ENCODE measurements at regions not wholly inside any gene's neighbourhood (a gene's known extent, or its start where the extent isn't known, plus 50 kb on each side); places are given as distances from the start of the nearest gene placed in this dataset.

DNA sequence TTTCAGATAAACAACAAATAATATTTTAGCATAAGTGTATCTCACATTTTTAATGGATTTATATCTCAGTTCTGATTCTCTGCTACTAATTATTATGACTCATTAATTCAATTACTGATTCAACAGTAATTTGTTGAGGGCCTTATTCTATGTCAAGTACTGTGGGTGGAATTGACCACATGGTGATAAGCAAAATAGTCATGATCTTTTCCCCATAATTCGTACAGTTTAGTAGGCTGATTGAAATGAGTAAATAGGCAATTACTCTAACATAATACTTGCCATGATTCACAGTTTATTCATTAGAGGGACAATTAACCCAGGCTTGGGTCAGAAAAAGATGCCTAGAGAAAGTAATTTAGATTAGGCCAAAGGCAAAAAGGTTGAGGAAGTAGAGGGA, 60.9 kb upstream of the SLC4A7 start:
- WGBS: 86% methylated on average over 1 of the region's 1 CpG
- no peak overlapping the region for H3K4me3 ChIP-seq (ENCODE audit: low read depth in 1 of 3, low read length in 3 of 3)
- H3K4me1 ChIP-seq (ENCODE audit: control insufficient read depth in 4 of 4, insufficient read depth in 4 of 4, low read length in 3 of 4): peaks cover 0 to 1% (median 0%) of the 10 kb centered on the region in 4 donors
- no peak for DNase-seq (ENCODE audit: low spot score)
- no peaks in the 10 kb centered on the region for H3K9me3 ChIP-seq (ENCODE audit: control insufficient read depth in 4 of 4, low read length in 3 of 4)
- H3K9ac ChIP-seq (ENCODE audit: low read depth in 1 of 2, low read length in 2 of 2): no peak overlapping the region
- no peak overlapping the region for H3K27ac ChIP-seq (ENCODE audit: low read depth in 1 of 2, low read length in 2 of 2)
- TF ChIP-seq HNF4A (conservative IDR thresholded peaks at IDR 0.05): no peak
- TF ChIP-seq RAD21 (IDR thresholded peaks at IDR 0.05): no peak
- TF ChIP-seq TAF1 (conservative IDR thresholded peaks at IDR 0.05): no peak
- TF ChIP-seq RXRA (IDR thresholded peaks at IDR 0.05): no peak
- no peak for TF ChIP-seq FOXA2 (IDR thresholded peaks at IDR 0.05)
- no peak for TF ChIP-seq GABPA (IDR thresholded peaks at IDR 0.05 in 1 of 2, conservative IDR thresholded peaks at IDR 0.05 in 1 of 2)
- TF ChIP-seq SP1 (IDR thresholded peaks at IDR 0.05): no peak
- TF ChIP-seq, protein P1, sequence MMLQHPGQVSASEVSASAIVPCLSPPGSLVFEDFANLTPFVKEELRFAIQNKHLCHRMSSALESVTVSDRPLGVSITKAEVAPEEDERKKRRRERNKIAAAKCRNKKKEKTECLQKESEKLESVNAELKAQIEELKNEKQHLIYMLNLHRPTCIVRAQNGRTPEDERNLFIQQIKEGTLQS (IDR thresholded peaks at IDR 0.05): no peak
- TF ChIP-seq, protein P2, sequence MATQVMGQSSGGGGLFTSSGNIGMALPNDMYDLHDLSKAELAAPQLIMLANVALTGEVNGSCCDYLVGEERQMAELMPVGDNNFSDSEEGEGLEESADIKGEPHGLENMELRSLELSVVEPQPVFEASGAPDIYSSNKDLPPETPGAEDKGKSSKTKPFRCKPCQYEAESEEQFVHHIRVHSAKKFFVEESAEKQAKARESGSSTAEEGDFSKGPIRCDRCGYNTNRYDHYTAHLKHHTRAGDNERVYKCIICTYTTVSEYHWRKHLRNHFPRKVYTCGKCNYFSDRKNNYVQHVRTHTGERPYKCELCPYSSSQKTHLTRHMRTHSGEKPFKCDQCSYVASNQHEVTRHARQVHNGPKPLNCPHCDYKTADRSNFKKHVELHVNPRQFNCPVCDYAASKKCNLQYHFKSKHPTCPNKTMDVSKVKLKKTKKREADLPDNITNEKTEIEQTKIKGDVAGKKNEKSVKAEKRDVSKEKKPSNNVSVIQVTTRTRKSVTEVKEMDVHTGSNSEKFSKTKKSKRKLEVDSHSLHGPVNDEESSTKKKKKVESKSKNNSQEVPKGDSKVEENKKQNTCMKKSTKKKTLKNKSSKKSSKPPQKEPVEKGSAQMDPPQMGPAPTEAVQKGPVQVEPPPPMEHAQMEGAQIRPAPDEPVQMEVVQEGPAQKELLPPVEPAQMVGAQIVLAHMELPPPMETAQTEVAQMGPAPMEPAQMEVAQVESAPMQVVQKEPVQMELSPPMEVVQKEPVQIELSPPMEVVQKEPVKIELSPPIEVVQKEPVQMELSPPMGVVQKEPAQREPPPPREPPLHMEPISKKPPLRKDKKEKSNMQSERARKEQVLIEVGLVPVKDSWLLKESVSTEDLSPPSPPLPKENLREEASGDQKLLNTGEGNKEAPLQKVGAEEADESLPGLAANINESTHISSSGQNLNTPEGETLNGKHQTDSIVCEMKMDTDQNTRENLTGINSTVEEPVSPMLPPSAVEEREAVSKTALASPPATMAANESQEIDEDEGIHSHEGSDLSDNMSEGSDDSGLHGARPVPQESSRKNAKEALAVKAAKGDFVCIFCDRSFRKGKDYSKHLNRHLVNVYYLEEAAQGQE (IDR thresholded peaks at IDR 0.05): no peak
- TF ChIP-seq JUND (IDR thresholded peaks at IDR 0.05): no peak
- TF ChIP-seq EGR1 (IDR thresholded peaks at IDR 0.05; ENCODE audit: low read depth in 2 of 2): no peak
- TF ChIP-seq, protein P3, sequence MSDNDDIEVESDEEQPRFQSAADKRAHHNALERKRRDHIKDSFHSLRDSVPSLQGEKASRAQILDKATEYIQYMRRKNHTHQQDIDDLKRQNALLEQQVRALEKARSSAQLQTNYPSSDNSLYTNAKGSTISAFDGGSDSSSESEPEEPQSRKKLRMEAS (IDR thresholded peaks at IDR 0.05): no peak
- TF ChIP-seq FOXA1 (IDR thresholded peaks at IDR 0.05): no peak
- TF ChIP-seq, protein P4, sequence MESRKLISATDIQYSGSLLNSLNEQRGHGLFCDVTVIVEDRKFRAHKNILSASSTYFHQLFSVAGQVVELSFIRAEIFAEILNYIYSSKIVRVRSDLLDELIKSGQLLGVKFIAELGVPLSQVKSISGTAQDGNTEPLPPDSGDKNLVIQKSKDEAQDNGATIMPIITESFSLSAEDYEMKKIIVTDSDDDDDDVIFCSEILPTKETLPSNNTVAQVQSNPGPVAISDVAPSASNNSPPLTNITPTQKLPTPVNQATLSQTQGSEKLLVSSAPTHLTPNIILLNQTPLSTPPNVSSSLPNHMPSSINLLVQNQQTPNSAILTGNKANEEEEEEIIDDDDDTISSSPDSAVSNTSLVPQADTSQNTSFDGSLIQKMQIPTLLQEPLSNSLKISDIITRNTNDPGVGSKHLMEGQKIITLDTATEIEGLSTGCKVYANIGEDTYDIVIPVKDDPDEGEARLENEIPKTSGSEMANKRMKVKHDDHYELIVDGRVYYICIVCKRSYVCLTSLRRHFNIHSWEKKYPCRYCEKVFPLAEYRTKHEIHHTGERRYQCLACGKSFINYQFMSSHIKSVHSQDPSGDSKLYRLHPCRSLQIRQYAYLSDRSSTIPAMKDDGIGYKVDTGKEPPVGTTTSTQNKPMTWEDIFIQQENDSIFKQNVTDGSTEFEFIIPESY (IDR thresholded peaks at IDR 0.05): no peak
- TF ChIP-seq YY1 (IDR thresholded peaks at IDR 0.05): no peak
- TF ChIP-seq HNF4G (IDR thresholded peaks at IDR 0.05): no peak
- TF ChIP-seq, protein P5, sequence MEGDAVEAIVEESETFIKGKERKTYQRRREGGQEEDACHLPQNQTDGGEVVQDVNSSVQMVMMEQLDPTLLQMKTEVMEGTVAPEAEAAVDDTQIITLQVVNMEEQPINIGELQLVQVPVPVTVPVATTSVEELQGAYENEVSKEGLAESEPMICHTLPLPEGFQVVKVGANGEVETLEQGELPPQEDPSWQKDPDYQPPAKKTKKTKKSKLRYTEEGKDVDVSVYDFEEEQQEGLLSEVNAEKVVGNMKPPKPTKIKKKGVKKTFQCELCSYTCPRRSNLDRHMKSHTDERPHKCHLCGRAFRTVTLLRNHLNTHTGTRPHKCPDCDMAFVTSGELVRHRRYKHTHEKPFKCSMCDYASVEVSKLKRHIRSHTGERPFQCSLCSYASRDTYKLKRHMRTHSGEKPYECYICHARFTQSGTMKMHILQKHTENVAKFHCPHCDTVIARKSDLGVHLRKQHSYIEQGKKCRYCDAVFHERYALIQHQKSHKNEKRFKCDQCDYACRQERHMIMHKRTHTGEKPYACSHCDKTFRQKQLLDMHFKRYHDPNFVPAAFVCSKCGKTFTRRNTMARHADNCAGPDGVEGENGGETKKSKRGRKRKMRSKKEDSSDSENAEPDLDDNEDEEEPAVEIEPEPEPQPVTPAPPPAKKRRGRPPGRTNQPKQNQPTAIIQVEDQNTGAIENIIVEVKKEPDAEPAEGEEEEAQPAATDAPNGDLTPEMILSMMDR (IDR thresholded peaks at IDR 0.05; ENCODE audit: low read depth, low read length, missing input control): no peak
- no peak for TF ChIP-seq NR2F2 (IDR thresholded peaks at IDR 0.05)
- no peaks in the 10 kb centered on the region for H3K36me3 ChIP-seq (ENCODE audit: control insufficient read depth in 4 of 4, insufficient read depth in 3 of 4, low read depth in 1 of 4, low read length in 3 of 4)
- H3K27me3 ChIP-seq (ENCODE audit: control insufficient read depth in 4 of 4, insufficient read depth in 4 of 4, low read length in 3 of 4): no peaks in the 10 kb centered on the region

Data from liver (tissue), 8 donors.